M059J (cell line): ENCODE measurements at regions not wholly inside any gene's neighbourhood (a gene's known extent, or its start where the extent isn't known, plus 50 kb on each side); places are given as distances from the start of the nearest gene placed in this dataset.
"Not testable (repeated sequence)": the region's sequence is repeated elsewhere in the genome, so short reads cannot be mapped to it uniquely, and the experiment has no call there.

ENCODE experiments used
- DNase-seq: peaks from one replicate; pipeline ENCODE4 v3.0.0-alpha.2; 2012; ENCODE audit warnings: low read depth

DNA sequence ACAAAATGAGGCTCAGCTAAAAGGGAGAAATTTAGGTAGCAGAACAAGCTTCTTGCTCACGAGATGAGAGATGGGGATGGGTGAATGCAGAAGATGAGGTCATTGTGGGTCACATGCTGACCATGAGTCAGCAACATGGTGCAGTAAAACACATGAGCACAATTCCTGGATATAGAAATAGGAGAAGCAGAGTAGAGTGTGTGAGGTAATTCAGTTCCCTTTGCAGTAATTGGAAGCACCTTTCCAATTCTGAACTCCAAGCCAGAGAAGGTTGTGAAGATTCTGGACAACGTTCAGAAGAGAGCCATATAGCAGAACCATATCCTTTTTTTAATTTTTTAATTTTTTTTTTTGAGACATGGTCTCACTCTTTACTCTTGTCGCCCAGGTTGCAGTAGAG, 62.0 kb upstream of the LMNTD1 start:
- DNase-seq, result peak; percentile 89

DNA sequence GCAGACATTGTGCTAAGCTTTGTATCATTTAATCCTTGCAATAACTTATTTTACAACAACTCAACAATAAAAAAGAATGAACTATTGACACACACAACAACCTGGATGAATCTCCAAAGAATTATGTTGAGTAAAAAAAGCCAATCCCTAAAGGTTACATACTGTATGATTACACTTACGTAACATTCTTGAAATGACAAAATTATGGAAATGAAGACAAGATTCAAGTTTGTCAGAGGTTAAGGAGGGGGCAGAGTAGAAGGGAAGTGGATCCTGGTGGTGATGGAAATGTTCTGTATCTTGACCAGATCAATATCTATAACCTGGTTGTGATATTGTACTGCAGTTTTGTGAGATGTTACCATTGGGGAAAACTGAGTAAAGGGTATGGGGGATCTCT, 63.2 kb upstream of the LMNTD1 start:
- no peak for DNase-seq

DNA sequence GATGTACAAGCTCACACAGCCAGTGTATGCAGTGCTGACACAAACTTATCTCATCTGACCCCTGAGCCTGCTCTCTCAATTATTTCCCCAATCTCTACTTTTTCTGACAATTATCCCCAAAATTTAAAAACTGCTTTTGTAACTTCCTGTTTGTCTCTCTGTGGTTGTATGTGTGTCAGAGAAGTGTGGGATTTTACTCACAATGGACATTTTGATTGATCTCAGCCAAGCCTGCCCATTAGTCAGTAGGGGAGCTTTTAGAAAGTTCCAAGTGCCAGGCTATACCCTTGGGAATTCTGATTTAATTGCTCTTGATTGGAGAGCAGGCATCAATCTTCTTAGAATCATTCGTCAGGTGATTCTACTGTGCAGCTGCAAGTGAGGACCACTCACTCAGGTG, 64.9 kb upstream of the LMNTD1 start:
- no peak for DNase-seq

DNA sequence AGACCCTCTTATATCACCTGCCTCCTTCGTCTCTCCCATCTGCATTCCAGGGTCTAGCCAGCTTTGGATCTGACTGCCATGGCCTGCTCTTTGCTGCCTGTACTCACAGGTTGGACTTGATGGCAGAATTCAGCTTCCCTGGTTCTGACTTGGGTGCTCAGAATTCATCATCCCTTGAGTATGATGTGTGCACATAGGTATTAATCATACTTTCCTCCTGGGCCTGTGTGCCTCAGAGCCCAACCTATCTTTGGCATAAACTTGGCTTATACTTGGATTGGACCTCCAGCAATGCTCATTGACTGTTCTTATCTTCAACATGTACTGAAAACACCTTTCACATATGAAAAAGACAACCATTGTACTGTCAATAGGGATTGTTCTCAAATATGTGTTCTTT, 70.7 kb upstream of the LMNTD1 start:
- DNase-seq, result no peak

DNA sequence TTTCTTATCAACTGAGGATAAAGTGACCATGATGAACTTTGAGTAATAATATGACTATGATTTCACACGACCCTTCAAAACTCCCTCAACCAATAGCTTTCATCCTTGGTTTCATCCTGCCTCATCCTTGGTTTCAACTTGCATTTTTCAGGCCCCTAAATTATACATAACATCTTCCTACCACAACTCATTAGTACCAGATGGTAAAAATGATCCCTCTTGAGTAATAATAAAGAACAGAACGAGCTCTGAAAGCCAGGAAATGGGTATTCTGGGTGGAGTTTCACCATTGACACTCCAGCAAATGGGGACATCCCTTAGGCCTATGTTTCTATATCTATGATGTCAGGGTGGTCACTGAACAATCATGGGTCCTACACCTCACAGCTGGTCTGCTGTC, 72.1 kb upstream of the LMNTD1 start:
- no peak for DNase-seq

DNA sequence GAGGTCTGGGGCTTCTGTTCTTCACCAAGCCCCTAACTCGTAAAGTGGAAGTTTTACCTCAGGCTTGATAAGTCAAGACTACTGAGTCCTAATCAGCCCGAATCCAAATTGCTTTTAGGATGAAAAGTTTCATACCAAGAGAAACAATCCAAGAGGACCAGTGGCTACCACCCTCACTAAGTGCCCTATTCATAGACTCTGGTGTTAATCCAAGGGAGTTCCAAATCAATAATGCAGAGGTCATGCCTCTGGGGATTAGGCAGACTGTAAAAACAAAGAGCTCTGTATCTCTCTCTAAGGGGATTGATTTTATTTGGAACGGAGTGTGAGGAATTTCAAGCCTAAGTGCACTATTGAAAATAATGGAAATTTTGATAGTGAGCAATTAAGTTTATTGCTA, 76.3 kb upstream of the LMNTD1 start:
- no peak for DNase-seq

DNA sequence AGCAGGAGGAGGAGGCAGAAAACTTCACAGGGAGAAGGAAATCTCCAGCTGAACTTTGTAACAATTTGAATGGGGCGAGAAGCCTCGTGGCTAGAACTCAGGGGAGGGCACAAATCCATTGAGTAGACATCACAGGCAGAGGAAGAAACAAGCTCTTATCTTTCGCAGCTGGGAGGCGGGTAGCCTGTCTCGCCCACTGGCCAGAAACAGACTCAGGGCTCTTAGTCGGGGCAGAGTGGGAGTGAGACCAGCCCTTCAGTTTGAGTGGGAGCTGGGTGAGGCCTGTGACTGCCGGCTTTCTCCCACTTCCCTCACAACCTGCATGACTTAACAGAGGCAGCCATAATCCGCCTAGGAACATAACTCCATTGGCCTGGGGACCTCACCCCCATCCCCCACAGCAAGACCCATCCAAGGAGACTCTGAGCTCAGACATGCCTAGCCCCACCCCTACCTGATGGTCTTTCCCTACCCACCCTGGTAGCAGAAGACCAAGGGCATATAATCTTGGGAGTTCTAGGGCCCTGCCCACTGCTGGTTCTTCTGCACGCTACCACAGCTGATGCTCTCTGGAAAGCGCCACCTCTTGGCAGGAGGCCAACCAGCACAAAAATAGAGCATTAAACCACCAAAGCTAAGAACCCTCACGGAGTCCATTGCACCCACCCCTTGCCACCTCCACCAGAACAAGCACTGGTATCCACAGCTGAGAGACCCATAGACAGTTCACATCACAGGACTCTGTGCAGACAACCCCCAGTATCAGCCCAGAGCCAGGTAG, 77.8 kb upstream of the LMNTD1 start:
- DNase-seq, result not testable (repeated sequence)

DNA sequence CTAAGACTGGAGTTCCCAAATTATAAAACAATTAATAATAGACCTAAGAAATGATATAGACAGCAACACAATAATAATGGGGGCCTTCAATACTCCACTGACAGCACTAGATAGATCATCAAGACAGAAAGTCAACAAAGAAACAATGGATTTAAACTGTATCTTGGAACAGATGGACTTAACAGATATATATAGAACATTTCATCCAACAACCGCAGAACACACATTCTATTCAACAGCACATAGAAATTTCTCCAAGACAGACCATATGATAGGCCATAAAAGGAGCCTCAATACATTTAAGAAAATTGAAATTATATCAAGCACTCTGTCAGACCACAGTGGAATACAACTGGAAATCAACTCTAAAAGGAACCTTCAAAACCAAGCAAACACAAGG, 80.1 kb upstream of the LMNTD1 start:
- not testable (repeated sequence) for DNase-seq

DNA sequence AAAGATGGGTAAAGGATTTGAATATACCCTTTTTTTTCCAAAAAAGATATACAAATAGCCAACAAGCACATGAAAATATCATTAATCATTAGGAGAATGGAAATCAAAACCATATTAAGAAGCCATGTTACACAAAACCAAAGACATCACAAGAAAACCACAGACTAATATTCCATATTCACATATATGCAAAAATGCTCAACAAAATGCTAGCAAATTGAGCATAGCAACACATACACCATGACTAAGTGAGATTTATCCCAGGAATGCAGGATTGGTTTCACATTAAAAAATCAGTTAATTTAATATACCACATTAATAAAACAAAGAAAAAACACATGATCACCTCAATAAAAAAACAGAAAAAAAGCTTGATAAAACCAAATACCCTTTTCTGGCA, 84.7 kb upstream of the LMNTD1 start:
- DNase-seq, result no peak

DNA sequence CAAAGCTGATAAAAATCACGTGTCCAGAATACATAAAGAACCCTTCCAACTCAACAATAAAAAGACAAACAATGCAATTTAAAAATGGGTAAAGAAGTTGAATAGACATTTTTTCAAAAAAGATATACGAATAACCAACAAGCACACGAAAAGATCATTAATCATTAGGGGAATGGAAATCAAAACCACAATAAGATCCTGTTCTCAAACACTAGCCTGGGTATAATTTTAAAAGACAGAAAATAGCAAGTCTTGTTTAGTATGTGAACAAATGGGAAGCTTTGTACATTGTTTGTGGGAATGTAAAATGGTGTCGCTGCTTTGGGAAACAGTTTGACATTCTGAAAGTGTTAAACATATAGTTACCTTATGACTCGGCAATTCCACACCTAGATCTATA, 86.3 kb upstream of the LMNTD1 start:
- no peak for DNase-seq

DNA sequence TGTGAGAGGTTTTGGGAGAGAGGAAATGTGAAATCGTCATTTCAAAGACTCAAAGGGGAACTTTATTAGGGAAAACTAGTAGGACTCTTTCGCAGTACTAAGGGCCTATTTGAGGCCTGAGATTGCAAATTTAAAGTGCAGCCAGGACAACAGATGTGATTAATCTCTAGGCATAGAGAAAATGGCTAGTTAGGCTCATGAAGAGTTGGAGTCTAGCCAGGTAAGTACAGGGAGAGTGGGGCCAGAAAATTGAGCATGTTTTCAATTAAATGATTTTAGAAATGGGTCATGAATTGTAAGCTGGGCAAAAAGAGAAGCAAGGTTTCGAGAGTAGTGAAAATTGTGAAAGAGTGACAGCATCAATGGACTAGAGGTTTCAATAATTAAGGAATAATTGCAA, 91.9 kb upstream of the LMNTD1 start:
- DNase-seq, result no peak

DNA sequence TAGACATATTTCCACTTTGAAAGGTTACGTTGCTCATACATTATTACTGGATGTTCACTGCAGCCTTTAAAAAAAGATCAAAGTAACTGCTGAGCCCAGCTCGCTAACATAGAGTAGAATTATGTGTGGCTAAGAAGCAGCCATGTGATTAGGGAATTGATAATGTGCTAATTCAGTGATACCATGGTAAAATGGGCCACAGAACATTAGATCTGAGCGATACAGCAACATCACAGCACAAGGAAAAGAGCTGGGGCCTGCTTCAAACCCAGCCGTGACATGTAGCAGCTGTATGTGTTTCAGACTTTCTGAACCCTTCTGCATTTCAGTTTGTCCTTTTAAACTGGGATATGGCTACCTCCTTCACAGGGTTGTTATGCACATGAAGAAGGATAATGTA, 92.3 kb upstream of the LMNTD1 start:
- no peak for DNase-seq

DNA sequence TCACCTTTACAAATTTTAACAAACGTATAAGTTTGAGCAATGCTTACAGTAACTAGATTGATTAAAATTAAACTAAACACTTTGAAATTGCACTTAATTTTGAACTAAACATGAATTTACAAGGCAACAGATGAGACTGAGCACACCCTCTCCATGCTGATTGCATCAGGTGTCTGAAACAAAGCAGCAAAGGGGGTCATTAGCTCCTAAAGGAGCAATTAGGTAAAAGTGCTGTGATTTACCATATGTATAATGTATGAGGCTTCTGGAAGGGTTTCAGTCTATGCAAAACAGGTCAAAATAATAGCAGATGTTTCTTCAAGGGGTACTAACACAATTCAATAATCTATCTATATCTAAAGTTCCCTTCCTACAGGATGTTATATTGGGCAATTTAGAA, 98.8 kb upstream of the LMNTD1 start:
- DNase-seq, result no peak

DNA sequence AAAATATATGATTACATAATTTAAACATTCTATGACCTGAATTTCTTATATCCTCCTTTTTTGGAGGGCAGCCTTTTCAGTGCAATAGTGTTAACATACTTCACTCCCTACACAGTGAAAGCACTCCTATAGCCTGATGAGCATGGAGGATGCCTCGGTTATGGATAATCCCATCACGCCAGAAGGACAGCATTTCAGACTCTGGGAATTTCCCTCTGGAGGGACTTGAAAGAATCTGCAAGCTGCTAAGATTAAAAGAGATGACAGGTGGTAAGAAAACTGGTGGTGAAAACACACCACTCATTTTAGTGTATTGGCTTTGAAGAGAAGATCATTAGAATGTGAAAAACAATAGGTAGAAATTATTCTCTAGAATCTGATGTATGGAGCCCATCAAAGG, 99.3 kb upstream of the LMNTD1 start:
- DNase-seq, result no peak

DNA sequence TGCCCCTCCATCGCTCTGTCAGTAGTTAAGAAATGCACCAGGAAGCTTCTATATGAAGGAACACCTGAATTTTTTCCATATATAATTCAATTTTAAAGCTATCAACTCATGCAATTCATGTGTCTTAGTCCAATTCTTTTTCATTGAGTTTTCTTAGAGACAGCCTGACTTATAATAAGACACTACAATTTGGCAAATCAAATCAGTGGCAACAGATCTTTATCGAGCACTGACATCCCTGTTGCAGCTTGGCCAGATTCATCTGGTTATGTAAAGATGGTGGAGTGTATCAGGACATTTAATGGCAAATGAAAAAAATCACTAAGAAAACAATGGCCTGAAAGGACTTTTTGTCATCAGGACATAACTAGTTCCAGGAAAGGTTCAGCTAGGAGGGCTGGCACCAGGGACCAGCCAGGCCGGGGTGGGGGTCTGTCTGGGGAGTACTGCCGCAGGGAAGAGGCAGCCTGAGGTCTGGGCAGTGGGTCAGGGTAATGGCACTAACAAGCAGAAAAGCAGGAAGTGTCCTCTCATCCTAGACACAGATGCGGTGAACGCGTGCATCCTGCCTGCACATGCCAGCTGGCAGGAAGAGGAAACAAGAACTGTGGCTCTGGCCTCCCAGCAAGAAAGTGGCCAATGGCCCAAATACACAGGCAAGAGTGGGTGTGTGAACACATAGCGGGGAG, 100.5 kb upstream of the LMNTD1 start:
- peak; percentile 20 for DNase-seq

DNA sequence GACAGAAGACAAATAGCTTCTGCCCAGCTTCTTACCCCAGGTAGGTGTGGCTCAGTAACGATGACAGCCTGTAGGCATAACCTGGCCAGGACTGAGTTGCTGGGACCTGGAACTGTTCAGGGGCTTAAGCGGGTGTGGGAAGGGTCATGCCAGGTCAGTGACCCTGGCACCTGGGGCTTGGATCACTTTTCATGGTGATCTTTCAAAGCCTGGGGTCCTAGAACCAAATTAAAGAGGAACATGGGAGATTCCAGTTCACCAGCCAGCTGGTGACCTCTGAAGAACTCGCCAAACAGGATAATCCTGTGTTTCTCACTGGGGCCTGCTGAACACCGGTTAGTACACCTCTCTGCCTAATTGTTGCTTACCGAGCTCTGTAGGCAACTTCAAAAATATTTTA, 102.6 kb upstream of the LMNTD1 start:
- DNase-seq, result no peak

DNA sequence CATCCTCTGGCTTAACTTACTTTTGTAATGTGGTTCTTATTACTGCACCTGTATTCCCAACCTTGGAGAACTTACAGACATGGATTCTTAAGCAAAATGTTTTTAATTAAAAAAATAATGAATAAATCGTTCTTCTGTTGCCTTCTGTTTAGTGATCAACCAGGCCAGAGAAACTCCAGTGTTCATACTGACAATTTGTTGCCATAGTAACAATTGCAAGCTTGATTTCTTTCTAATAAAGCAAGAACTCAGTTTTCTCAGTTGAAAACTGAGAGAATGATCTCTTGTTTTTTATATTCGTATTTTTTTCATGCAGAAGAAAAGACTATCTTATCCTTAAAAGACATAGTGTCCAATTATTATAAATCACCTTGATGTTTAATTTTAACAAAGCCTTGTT, 106.5 kb upstream of the LMNTD1 start:
- no peak for DNase-seq

DNA sequence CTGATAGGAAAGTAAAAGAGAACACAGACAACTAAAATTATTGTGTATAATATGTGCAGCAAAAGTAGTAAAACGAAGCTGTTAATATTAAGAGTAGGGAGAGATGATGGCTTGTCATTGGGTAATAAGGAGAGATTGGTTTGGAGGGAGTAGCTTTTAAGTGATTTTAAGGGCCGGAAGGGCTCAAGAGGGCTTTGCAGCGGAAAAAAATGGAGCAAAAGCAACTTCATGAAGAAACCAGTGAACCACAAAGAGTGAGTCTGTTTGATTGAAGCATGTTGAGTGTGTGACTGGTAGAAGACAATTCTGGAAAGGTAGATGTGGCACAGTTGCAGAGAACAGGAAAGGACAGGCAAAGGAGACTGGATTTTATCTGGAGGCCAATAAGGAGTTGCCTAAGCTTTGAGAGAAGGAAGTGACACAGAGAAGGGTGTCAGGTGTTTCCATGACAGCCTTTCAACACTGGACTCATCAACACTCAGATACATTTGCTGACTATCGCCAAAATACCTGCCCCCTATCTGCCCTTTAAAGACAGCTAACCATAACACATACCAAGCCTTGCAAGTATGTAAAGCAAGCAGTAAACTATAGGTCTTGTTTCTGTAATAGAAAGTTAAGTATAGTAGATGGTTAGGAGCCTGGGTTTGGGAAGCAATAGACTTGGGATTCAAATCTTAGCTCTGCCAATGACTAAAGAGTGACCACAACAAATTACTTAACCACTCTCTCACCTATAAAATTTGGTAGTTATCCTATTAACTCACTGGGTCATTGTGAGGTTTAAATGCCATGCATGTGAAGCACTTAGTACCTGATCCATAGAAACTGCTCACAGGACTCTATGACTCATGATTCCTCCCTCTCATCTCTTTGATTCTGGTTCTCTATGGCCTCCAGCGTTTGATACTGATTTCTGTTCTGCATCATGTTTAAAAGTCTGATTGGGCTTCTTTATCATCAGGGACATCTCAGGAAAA, 117.3 kb upstream of the LMNTD1 start:
- DNase-seq, result peak; percentile 95

DNA sequence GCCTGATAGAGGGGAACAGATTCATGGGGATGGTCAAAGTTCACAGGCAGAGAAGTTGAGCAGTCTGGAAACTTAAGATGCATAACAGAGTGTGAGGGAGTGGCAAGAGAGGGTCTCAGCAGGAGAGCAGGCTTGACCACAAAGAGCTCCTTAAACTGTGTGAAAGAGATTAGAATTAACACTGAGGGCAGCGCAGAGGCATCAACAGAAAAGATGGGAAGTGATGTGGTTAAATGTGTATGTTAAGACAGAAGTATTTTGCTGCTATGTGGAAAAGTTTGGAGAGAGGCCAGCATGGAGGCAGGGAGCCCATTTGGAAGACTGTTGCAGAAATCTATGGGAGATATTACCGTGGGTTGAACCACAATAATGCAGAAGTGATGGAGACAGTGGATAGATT, 122.7 kb upstream of the LMNTD1 start:
- DNase-seq, result no peak

DNA sequence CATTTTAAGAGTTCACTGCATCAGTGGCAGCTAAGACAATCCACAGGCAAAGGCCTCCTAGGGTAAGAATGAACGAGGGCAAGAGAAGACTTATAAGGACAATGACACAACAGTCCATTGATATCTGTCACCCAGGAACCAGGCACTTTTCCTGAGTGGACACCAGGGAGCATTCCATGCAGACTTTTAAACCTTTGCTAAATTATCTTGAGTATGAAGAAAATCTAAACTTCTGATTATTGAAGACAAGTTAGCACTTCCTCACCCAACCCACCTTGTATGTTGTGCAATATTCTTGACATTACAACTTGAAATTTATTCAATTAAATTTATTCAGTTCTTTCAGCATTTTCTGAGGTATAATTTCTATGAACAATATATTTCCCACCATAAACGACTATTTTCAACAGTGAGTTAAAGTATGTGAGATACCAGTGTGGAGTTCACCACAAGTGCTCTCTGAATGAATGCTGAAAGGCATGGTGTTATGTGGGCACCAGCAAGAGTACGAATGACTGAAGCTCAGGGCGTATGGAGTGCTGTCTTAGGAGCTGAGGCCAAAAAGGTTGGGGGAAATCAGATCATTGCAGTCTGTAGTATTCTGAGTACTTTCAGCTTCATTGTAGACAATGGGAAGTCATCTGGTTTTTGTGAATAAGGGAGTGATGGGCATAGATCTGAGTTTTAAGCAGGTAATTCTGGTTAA, 124.3 kb upstream of the LMNTD1 start:
- DNase-seq, result no peak

DNA sequence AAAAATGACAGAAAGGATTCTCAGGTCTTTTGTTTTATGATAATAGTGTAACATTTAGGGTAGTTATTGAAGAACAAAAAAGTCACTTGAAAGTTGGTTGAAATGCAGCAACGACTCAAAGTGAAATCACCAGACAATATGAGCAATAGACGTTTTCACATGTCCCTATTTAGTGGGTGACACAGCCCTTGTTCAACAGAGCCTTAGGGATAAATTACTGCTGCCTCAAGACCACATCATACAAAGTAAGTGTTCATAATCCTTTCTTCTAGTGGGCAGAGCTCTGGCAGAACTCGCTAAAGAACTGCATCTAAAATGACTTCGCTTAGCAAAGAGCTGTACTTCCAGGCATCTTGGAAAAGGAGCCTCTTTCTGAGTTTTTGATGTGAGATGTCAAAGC, 128.5 kb upstream of the LMNTD1 start:
- DNase-seq, result peak; percentile 35

DNA sequence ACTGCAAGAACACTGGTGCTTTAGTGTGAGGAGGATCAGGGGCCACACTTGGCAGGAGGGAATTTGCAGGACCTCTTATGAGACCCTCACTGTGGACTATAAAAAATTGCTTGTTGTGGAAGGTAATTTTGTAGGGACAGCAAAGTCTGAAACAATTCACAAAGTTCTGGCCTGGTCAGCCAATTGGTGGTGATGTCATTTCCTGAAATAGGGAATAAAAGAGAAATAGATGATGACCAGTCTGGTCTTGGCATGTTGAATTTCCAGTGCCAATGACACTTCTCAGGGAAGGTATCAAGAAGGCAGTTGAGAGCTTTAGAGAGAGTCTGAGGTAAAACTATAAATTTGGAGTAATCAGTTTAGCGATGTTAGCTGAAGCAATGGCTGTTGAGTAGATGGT, 129.3 kb upstream of the LMNTD1 start:
- peak; percentile 34 for DNase-seq
